Germinal center (tissue), 1 donor: ENCODE measurements at regions not wholly inside any gene's neighbourhood (a gene's known extent, or its start where the extent isn't known, plus 50 kb on each side); places are given as distances from the start of the nearest gene placed in this dataset.

Experiments
- DNase-seq: peaks from one replicate; pipeline ENCODE4 v3.0.0; 2012; ENCODE audit warnings: mixed read lengths, low spot score

- DNase-seq = no peak
Measured at GRCh38 chr17:13740686-13741085, 139.0 kb upstream of the HS3ST3A1 start.

GRCh38 chr17:13741744-13742143, 140.0 kb upstream of the HS3ST3A1 start:
- DNase-seq = no peak

- no peak for DNase-seq
Measured at GRCh38 chr17:13743906-13744305, 142.2 kb upstream of the HS3ST3A1 start.

GRCh38 chr17:13746404-13746803, 144.7 kb upstream of the HS3ST3A1 start:
- DNase-seq = no peak

GRCh38 chr17:13749166-13749890, 147.6 kb upstream of the HS3ST3A1 start:
- no peak for DNase-seq

GRCh38 chr17:13749891-13750235, 148.1 kb upstream of the HS3ST3A1 start:
- no peak for DNase-seq

GRCh38 chr17:13750816-13751793, 149.4 kb upstream of the HS3ST3A1 start:
- DNase-seq = no peak

GRCh38 chr17:13753154-13753553, 151.4 kb upstream of the HS3ST3A1 start:
- DNase-seq = no peak

GRCh38 chr17:13753771-13754170, 152.0 kb upstream of the HS3ST3A1 start:
- no peak for DNase-seq

GRCh38 chr17:13755851-13756250, 154.1 kb upstream of the HS3ST3A1 start:
- DNase-seq = no peak

- DNase-seq = no peak
Measured at GRCh38 chr17:13756763-13757162, 155.0 kb upstream of the HS3ST3A1 start.

GRCh38 chr17:13757871-13758270, 156.1 kb upstream of the HS3ST3A1 start:
- no peak for DNase-seq

GRCh38 chr17:13759518-13760335, 158.0 kb upstream of the HS3ST3A1 start:
- DNase-seq = no peak

- no peak for DNase-seq
Measured at GRCh38 chr17:13761038-13761603, 159.4 kb upstream of the HS3ST3A1 start.

- no peak for DNase-seq
Measured at GRCh38 chr17:13765701-13766100, 164.0 kb upstream of the HS3ST3A1 start.

- DNase-seq = no peak
Measured at GRCh38 chr17:13770702-13771101, 169.0 kb upstream of the HS3ST3A1 start.

GRCh38 chr17:13775450-13775849, 173.7 kb upstream of the HS3ST3A1 start:
- no peak for DNase-seq

- DNase-seq = no peak
Measured at GRCh38 chr17:13776027-13776551, 174.4 kb upstream of the HS3ST3A1 start.

- no peak for DNase-seq
Measured at GRCh38 chr17:13777003-13777402, 175.3 kb upstream of the HS3ST3A1 start.

GRCh38 chr17:13784434-13785095, 182.8 kb upstream of the HS3ST3A1 start:
- DNase-seq = no peak

GRCh38 chr17:13785981-13786598, 184.4 kb upstream of the HS3ST3A1 start:
- no peak for DNase-seq
